Mucosa of gallbladder (tissue), 1 donor: ENCODE measurements at regions not wholly inside any gene's neighbourhood (a gene's known extent, or its start where the extent isn't known, plus 50 kb on each side); places are given as distances from the start of the nearest gene placed in this dataset.

Experiments
- DNase-seq: peaks from one replicate; pipeline ENCODE4 v3.0.0-alpha.2; 2020; ENCODE audit warnings: low spot score
- donor health status: DM: no; HTN: no; CAD: no.

GRCh38 chr3:86175593-86176444 is 815.1 kb downstream of the VGLL3 start:
- DNase-seq = no peak

- no peak for DNase-seq
Observed at GRCh38 chr3:86175051-86175536, 815.9 kb downstream of the VGLL3 start.

- no peak for DNase-seq
Observed at GRCh38 chr3:86173401-86173800, 817.5 kb downstream of the VGLL3 start.

GRCh38 chr3:86168512-86168911 is 822.4 kb downstream of the VGLL3 start:
- DNase-seq = no peak

GRCh38 chr3:86162521-86162920 is 828.4 kb downstream of the VGLL3 start:
- DNase-seq = no peak

- no peak for DNase-seq
Observed at GRCh38 chr3:86161493-86161892, 829.5 kb downstream of the VGLL3 start.

GRCh38 chr3:86152620-86153019 is 838.3 kb downstream of the VGLL3 start:
- DNase-seq = no peak

- DNase-seq = no peak
Observed at GRCh38 chr3:86149054-86149453, 841.9 kb downstream of the VGLL3 start.

GRCh38 chr3:86147119-86147518 is 843.8 kb downstream of the VGLL3 start:
- no peak for DNase-seq

GRCh38 chr3:86126552-86126951 is 864.4 kb downstream of the VGLL3 start:
- DNase-seq = no peak
